Uterus (tissue), 2 donors: ENCODE measurements at regions not wholly inside any gene's neighbourhood (a gene's known extent, or its start where the extent isn't known, plus 50 kb on each side); places are given as distances from the start of the nearest gene placed in this dataset.

Experiments
- CTCF ChIP-seq, 4 experiments: fragments of 200-600 bp in 2 of 4; fragments of 450-650 bp in 2 of 4; sonication (generic) in 2 of 4; IDR thresholded peaks; one replicate each; pipeline ENCODE4 v1.5.1; 2016 to 2019; ENCODE audit warnings: antibody characterized with exemption in 4 of 4, mild to moderate bottlenecking in 2 of 4, moderate library complexity in 1 of 4
- POLR2A ChIP-seq, 2 donors: fragments of 450-650 bp; IDR thresholded peaks; one replicate each; pipeline ENCODE4 v1.6.1; 2016; ENCODE audit warnings: antibody characterized with exemption in 2 of 2, mild to moderate bottlenecking in 1 of 2, moderate library complexity in 1 of 2

DNA sequence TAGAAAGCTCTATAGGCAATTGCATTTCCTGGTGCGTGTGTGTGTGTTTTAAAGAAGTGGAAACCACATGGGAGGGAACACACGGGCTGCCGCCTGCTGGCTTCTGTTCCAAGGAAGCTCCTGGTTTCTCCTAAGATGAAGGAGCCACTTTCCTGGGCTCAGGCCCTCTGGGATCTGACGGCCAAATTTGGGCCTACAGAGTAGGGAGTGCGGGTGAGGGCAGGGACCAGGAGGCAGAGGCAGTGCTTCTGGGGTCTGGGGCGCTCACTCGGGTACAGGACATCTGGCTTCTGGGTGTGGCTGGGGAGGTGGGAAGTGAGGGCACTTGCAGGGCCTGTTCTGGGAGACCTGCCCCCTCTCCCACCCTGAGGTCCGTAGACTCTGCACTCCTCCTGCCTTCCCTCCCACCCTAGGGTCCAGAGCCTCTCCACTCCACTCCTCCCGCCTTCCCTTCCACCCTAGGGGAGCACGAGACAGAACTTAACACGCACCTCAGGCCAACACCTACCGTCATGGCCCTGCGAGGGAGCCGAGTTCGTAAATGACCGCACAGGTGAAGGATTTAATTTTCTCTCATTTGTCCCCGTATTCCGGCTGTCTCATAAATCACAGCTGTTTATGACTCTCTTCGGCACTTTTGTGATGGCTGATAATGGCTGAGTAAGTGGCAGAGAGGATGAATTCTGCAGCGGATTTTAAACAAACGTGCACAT, 127.7 kb downstream of the KIF26A start:
- TF ChIP-seq POLR2A (IDR thresholded peaks at IDR 0.05) (no peak), CTCF (IDR thresholded peaks at IDR 0.05) (no peak)
